PFSK-1 (cell line): ENCODE measurements at regions not wholly inside any gene's neighbourhood (a gene's known extent, or its start where the extent isn't known, plus 50 kb on each side); places are given as distances from the start of the nearest gene placed in this dataset.

Experiments
- FOXP2 ChIP-seq: optimal IDR thresholded peaks from 2 replicates; pipeline ENCODE3; 2011; ENCODE audit warnings: borderline replicate concordance, control low read depth, inconsistent platforms; ENCODE audit not compliant: insufficient read depth; ENCODE audit errors: extremely low read length, extremely low read depth
- POLR2AphosphoS5 ChIP-seq: IDR thresholded peaks from 2 replicates; pipeline ENCODE4 v1.6.1; 2012; ENCODE audit warnings: low read depth, mild to moderate bottlenecking, control low read depth, low read length, moderate library complexity
- REST ChIP-seq, 2 experiments: IDR thresholded peaks; 2 replicates each; pipeline versions ENCODE4 v1.6.1 to v1.8.0; 2011 to 2012; ENCODE audit warnings: low read depth in 2 of 2, low read length in 2 of 2, control low read depth in 1 of 2, inconsistent platforms in 1 of 2, mild to moderate bottlenecking in 1 of 2, moderate library complexity in 1 of 2; ENCODE audit not compliant: insufficient read depth in 1 of 2
- SIN3A ChIP-seq: IDR thresholded peaks from 2 replicates; pipeline ENCODE4 v1.6.1; 2012; ENCODE audit warnings: mild to moderate bottlenecking, low read length, moderate library complexity, borderline replicate concordance; ENCODE audit not compliant: insufficient read depth
- TAF1 ChIP-seq: IDR thresholded peaks from 2 replicates; pipeline ENCODE4 v1.6.1; 2012; ENCODE audit warnings: low read length, control low read depth, borderline replicate concordance; ENCODE audit not compliant: insufficient read depth

- TF ChIP-seq REST (IDR thresholded peaks at IDR 0.05; ENCODE audit: insufficient read depth in 1 of 2, low read depth in 2 of 2, low read length in 2 of 2): no peak
- no peak for TF ChIP-seq SIN3A
- TF ChIP-seq FOXP2: no peak
- no peak for TF ChIP-seq POLR2AphosphoS5
- TF ChIP-seq TAF1: no peak
Measured at GRCh38 chr4:144495944-144496343, 150.0 kb upstream of the HHIP start.

DNA sequence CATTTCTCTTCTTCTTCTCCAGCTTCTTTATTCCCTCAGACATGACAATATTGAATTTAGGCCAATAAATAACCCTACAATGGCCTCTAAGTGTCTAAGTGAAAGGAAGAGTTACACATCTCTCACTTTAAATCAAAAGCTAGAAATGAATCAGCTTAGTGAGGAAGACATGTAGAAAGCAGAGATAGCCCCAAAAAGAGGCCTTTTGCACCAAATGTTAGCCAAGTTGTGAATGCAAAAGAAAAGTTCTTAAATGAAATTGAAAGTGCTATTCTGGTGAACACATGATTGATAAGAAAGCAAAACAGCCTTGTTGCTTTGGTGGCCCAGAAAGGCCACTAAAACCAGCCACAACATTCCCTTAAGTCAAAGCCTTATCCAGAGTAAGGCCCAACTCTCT is 146.2 kb upstream of the HHIP start:
- TF ChIP-seq REST (IDR thresholded peaks at IDR 0.05; ENCODE audit: insufficient read depth in 1 of 2, low read depth in 2 of 2, low read length in 2 of 2): no peak
- TF ChIP-seq FOXP2: no peak
- TF ChIP-seq POLR2AphosphoS5: no peak
- TF ChIP-seq SIN3A: no peak
- TF ChIP-seq TAF1: no peak

DNA sequence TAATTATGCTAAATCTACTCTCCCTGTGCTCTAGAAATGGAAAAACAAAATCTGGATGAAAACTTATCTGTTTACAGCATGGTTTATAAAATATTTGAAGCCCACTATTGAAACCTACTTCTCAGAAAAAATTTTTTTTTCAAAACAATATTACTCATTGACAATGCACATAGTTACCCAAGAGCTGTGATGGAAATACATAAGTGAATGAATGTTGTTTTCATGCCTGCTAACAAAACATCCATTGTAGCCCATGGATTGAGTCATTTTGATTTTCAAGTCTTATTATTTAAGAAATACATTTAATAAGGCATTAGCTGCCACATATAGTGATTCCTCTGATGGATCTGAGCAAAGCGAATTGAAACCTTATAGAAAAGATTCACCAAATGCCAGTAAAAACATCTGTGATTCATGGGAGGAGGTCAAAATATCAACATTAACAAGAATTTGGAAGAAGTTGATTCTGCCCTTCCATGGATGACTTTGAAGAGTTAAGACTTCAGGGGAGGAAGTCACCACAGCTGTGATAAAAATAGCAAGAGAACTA is 144.7 kb upstream of the HHIP start:
- TF ChIP-seq FOXP2 (no peak), SIN3A (no peak), TAF1 (no peak), POLR2AphosphoS5 (no peak), REST (IDR thresholded peaks at IDR 0.05; ENCODE audit: insufficient read depth in 1 of 2, low read depth in 2 of 2, low read length in 2 of 2) (no peak)

DNA sequence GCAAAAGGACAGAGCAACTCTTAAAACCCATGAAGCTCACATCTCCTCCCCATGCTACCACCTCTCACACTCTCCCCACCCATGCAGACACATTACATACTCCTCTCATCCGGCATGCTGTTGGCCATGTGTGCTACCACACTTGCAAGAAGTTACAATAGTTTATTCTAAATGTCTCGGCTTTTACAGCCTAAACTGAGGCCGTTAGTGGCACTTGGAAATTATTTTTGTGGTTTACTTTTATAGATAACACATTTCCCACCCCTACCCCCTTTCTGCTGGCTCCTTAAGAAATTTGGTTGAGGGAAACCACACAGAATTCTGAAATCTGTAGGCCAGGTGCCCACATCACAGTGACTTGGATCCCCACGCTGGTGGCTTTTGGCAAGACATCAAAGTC is 141.1 kb upstream of the HHIP start:
- TF ChIP-seq REST (IDR thresholded peaks at IDR 0.05; ENCODE audit: insufficient read depth in 1 of 2, low read depth in 2 of 2, low read length in 2 of 2): no peak
- TF ChIP-seq SIN3A: no peak

- TF ChIP-seq FOXP2 (no peak), TAF1 (no peak), SIN3A (no peak), POLR2AphosphoS5 (no peak), REST (IDR thresholded peaks at IDR 0.05; ENCODE audit: insufficient read depth in 1 of 2, low read depth in 2 of 2, low read length in 2 of 2) (no peak)
Measured at GRCh38 chr4:144507311-144508101, 138.4 kb upstream of the HHIP start.
